Activated T-cell treated with anti-CD3 and anti-CD28 coated beads for 1 hour (primary cell): ENCODE measurements at regions not wholly inside any gene's neighbourhood (a gene's known extent, or its start where the extent isn't known, plus 50 kb on each side); places are given as distances from the start of the nearest gene placed in this dataset.

ENCODE experiments used
- DNase-seq: peaks from one replicate; pipeline ENCODE4 v3.0.0-alpha.2; 2020; ENCODE audit warnings: low read depth

DNA sequence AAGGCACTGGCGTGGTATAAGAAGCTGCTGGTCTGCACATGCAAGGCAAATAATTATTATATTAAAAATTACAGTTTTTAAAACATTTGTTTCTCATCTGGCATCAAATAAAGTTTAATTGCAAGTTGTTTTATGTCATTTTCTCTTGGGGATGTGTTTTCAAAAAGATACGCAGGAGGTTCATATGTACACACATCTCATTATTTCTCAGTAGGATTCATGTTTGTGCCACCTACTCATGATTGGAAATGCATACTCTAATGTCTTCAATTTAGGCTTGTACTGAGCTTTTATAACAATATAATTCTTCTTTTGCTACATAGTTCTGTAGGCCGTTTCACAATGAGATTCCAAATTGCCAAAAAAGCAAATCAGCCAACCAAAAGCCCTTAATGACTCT is 244.2 kb upstream of the MEF2C start:
- no peak for DNase-seq

- DNase-seq = no peak
Observed at GRCh38 chr5:89125372-89125771, 242.4 kb upstream of the MEF2C start.

- DNase-seq = no peak
Observed at GRCh38 chr5:89123581-89123980, 240.6 kb upstream of the MEF2C start.

GRCh38 chr5:89120719-89121118 is 237.7 kb upstream of the MEF2C start:
- DNase-seq = no peak

GRCh38 chr5:89117124-89117644 is 234.2 kb upstream of the MEF2C start:
- no peak for DNase-seq

- DNase-seq = no peak
Observed at GRCh38 chr5:89110916-89111646, 228.1 kb upstream of the MEF2C start.

- no peak for DNase-seq
Observed at GRCh38 chr5:89106480-89106879, 223.5 kb upstream of the MEF2C start.

- no peak for DNase-seq
Observed at GRCh38 chr5:89105836-89106235, 222.9 kb upstream of the MEF2C start.

DNA sequence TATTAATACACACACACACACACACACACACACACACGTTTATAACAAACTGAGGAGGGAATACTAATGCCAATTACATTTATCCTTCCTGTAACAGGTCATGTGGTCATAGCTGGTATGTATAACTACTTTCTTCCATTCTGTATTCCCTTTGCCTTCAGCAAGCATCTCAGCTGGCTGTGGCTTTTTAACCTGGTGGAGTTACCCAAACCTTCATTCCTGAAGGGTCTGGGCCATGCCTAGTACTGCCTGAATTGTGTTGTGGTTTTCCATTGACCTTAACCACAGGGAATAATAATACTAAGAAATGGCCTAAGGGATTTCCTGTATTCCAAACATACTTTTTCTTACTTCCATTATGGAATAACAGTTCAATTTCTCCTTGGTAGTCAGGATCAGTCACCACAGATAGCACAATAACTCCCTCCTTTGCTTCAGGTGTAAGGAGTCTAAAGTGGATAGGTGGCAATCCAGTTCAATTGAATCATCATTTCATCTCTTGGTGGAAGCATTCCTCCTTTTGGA is 222.2 kb upstream of the MEF2C start:
- no peak for DNase-seq

GRCh38 chr5:89098199-89098756 is 215.3 kb upstream of the MEF2C start:
- no peak for DNase-seq

DNA sequence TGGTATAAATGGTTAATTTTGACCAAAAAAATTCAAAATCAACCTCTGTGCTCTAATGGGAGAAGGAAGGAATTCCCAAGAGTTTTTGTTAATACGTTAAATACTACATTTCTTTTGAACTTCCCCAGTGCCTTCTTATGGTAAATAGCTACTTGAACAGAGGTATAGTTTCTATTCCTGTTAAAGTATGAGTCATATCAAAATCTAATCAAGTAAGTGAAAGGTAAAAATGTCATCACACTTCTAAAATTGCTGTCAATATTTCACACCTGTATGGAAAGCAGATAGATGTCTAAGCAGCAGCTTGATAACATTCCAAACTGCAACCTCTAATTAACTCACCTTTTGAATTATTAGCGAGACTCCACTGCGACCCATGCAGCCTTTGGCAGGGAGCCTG is 214.1 kb upstream of the MEF2C start:
- DNase-seq = no peak

DNA sequence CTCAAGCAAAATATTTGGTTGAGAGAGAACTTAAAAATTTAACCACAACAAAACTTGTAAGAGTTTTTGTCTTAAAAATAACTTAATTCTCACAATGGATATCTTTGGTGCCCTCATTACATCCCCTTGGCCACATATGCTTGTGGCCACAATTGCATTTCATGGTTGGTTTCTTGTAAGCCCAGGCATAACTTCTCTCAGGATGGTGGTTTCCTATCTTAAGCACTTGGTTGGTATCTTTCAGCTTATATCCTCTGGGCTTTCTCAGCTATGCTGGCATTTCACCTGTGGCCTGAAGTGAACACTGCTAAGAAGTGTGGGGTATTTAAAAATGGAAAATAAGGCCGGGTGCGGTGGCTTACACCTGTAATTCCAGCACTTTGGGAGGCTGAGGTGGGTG is 212.4 kb upstream of the MEF2C start:
- no peak for DNase-seq

- no peak for DNase-seq
Observed at GRCh38 chr5:89090037-89090436, 207.1 kb upstream of the MEF2C start.

GRCh38 chr5:89087551-89088318 is 204.8 kb upstream of the MEF2C start:
- no peak for DNase-seq

- DNase-seq = no peak
Observed at GRCh38 chr5:89087128-89087527, 204.1 kb upstream of the MEF2C start.

GRCh38 chr5:89086390-89087086 is 203.6 kb upstream of the MEF2C start:
- DNase-seq = no peak

GRCh38 chr5:89083791-89084190 is 200.8 kb upstream of the MEF2C start:
- no peak for DNase-seq

GRCh38 chr5:89081360-89081759 is 198.4 kb upstream of the MEF2C start:
- no peak for DNase-seq

DNA sequence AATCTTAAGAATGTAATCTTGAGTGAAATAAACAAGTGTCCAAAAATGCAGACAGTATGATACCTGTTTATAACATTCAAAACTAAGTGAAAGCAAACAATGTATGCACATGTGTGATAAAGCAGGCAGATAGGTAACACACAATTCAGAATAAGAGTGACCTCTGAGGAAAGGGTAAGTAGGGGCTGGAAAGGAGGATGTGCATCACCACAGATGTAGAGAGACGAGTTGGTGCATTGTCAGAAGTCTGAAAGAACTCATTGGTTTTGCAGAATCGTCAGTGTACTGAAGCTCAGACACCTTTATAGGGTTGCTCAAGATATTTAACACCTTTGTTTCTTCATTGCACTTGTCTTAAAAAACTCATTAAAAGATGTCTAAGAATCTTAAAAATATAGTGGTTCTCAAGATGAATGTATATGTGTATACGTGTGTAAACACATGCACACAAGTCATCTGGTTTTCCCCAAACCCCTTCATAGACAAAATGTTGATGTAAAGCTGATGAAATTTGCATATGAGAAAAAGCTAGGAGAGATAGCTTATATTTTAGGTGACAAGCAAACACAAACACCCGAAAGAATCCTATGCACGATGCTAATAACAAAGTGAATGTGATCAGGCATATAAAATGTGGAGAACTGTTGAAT is 197.6 kb upstream of the MEF2C start:
- DNase-seq = no peak

- DNase-seq = no peak
Observed at GRCh38 chr5:89072842-89073672, 190.1 kb upstream of the MEF2C start.

- no peak for DNase-seq
Observed at GRCh38 chr5:89071941-89072331, 189.0 kb upstream of the MEF2C start.
